H9 (cell line): ENCODE measurements at regions not wholly inside any gene's neighbourhood (a gene's known extent, or its start where the extent isn't known, plus 50 kb on each side); places are given as distances from the start of the nearest gene placed in this dataset.

Source experiments
- DNase-seq: peaks from one replicate; pipeline ENCODE4 v3.0.0-alpha.2; 2017
- H2AFZ ChIP-seq: one replicate; pipeline ENCODE4 v1.6.1; 2013; ENCODE audit warnings: mild to moderate bottlenecking, low read length, control low read depth, moderate library complexity
- H2AK5ac ChIP-seq: 2 replicates; pipeline ENCODE4 v1.6.1; 2013; ENCODE audit warnings: low read length, control low read depth, mixed read lengths; ENCODE audit not compliant: insufficient read length
- H2BK120ac ChIP-seq: one replicate; pipeline ENCODE4 v1.6.1; 2013; ENCODE audit warnings: low read depth, mild to moderate bottlenecking, low read length, control low read depth, inconsistent platforms; ENCODE audit not compliant: poor library complexity, severe bottlenecking
- H2BK12ac ChIP-seq: 2 replicates; pipeline ENCODE4 v1.6.1; 2013; ENCODE audit warnings: low read length, control low read depth, mixed read lengths, low read depth; ENCODE audit not compliant: insufficient read length
- H2BK15ac ChIP-seq: 2 replicates; pipeline ENCODE4 v1.6.1; 2013; ENCODE audit warnings: low read depth, low read length, control low read depth
- H2BK20ac ChIP-seq: one replicate; pipeline ENCODE4 v1.6.1; 2013; ENCODE audit warnings: low read depth, mild to moderate bottlenecking, low read length, control low read depth, inconsistent platforms; ENCODE audit not compliant: poor library complexity, severe bottlenecking
- H2BK5ac ChIP-seq: 2 replicates; pipeline ENCODE4 v1.6.1; 2013; ENCODE audit warnings: low read length, control low read depth, mixed read lengths; ENCODE audit not compliant: insufficient read length
- H3K14ac ChIP-seq: 2 replicates; pipeline ENCODE4 v1.6.1; 2013; ENCODE audit warnings: low read length, control low read depth; ENCODE audit not compliant: insufficient read depth
- H3K18ac ChIP-seq: 2 replicates; pipeline ENCODE4 v1.6.1; 2013; ENCODE audit warnings: low read depth, mild to moderate bottlenecking, mixed read lengths, low read length, control low read depth; ENCODE audit not compliant: insufficient read length
- H3K23ac ChIP-seq: 2 replicates; pipeline ENCODE4 v1.6.1; 2013; ENCODE audit warnings: low read length, control low read depth, mixed read lengths, low read depth; ENCODE audit not compliant: insufficient read length
- H3K23me2 ChIP-seq: 2 replicates; pipeline ENCODE4 v1.6.1; 2013; ENCODE audit warnings: low read depth, mild to moderate bottlenecking, mixed read lengths, low read length, control low read depth; ENCODE audit not compliant: insufficient read length, poor library complexity, severe bottlenecking
- H3K27ac ChIP-seq: 2 replicates; pipeline ENCODE4 v1.5.1; 2013; ENCODE audit warnings: low read length, control low read depth, mixed read lengths, low read depth; ENCODE audit not compliant: insufficient read length
- H3K27me3 ChIP-seq: 2 replicates; pipeline ENCODE4 v1.6.1; 2013; ENCODE audit warnings: low read length, control low read depth, inconsistent platforms; ENCODE audit not compliant: insufficient read depth
- H3K4ac ChIP-seq: 2 replicates; pipeline ENCODE4 v1.6.1; 2013; ENCODE audit warnings: low read depth, mild to moderate bottlenecking, control low read depth, inconsistent platforms, low read length, moderate library complexity
- H3K4me1 ChIP-seq: 2 replicates; pipeline ENCODE4 v1.6.1; 2013; ENCODE audit warnings: low read length, control low read depth, inconsistent platforms; ENCODE audit not compliant: insufficient read depth
- H3K4me2 ChIP-seq: 2 replicates; pipeline ENCODE4 v1.6.1; 2013; ENCODE audit warnings: low read length, control low read depth, mixed read lengths; ENCODE audit not compliant: insufficient read length, insufficient read depth
- H3K56ac ChIP-seq: 2 replicates; pipeline ENCODE4 v1.6.1; 2013; ENCODE audit warnings: low read depth, mild to moderate bottlenecking, mixed read lengths, low read length, control low read depth; ENCODE audit not compliant: insufficient read length
- H3K79me1 ChIP-seq: 2 replicates; pipeline ENCODE4 v1.6.1; 2013; ENCODE audit warnings: low read depth, mild to moderate bottlenecking, moderate library complexity, low read length, control low read depth, inconsistent platforms; ENCODE audit not compliant: insufficient read depth, poor library complexity, severe bottlenecking
- H3K79me2 ChIP-seq: 2 replicates; pipeline ENCODE4 v1.6.1; 2013; ENCODE audit warnings: low read length, control low read depth, inconsistent platforms; ENCODE audit not compliant: insufficient read depth
- H3K9ac ChIP-seq: 2 replicates; pipeline ENCODE4 v1.6.1; 2013; ENCODE audit warnings: low read length, control low read depth, mixed read lengths; ENCODE audit not compliant: insufficient read length; ENCODE audit errors: extremely low read depth
- H3K9me3 ChIP-seq: one replicate; pipeline ENCODE4 v1.6.1; 2013; ENCODE audit warnings: low read depth, low read length, inconsistent platforms; ENCODE audit not compliant: control insufficient read depth
- H3T11ph ChIP-seq: one replicate; pipeline ENCODE4 v1.6.1; 2013; ENCODE audit warnings: mild to moderate bottlenecking, low read length, control low read depth, inconsistent platforms
- H4K20me1 ChIP-seq: one replicate; pipeline ENCODE4 v1.6.1; 2013; ENCODE audit not compliant: control insufficient read depth, insufficient read length, insufficient read depth
- H4K5ac ChIP-seq: 2 replicates; pipeline ENCODE4 v1.6.1; 2013; ENCODE audit warnings: low read depth, mild to moderate bottlenecking, mixed read lengths, low read length, control low read depth; ENCODE audit not compliant: insufficient read length
- H4K8ac ChIP-seq: replicated peaks from 2 replicates; pipeline ENCODE4 v1.6.1; 2013; ENCODE audit warnings: low read length, control low read depth, mixed read lengths, low read depth; ENCODE audit not compliant: insufficient read length
- H4K91ac ChIP-seq: 2 replicates; pipeline ENCODE4 v1.6.1; 2013; ENCODE audit warnings: low read depth, mild to moderate bottlenecking, moderate library complexity, mixed read lengths, low read length, control low read depth; ENCODE audit not compliant: insufficient read length
- H3K27ac Mint-ChIP-seq, 3 experiments: 2 replicates in 2 of 3; 3 replicates in 1 of 3; pipeline ENCODE4 v1.8.0; 2020 to 2021; ENCODE audit warnings: mixed read lengths in 3 of 3, mild to moderate bottlenecking in 1 of 3, moderate library complexity in 1 of 3
- H3K27me3 Mint-ChIP-seq: 2 replicates; pipeline ENCODE4 v1.8.0; 2021; ENCODE audit warnings: low read depth, mild to moderate bottlenecking, moderate library complexity, mixed read lengths
- H3K36me3 Mint-ChIP-seq, 3 experiments: 2 replicates in 2 of 3; 3 replicates in 1 of 3; pipeline ENCODE4 v1.8.0; 2020 to 2021; ENCODE audit warnings: low read depth in 3 of 3, mixed read lengths in 3 of 3; ENCODE audit not compliant: insufficient read depth in 1 of 3
- H3K4me1 Mint-ChIP-seq, 2 experiments: 2 replicates each; pipeline ENCODE4 v1.8.0; 2020; ENCODE audit warnings: mixed read lengths in 2 of 2
- H3K4me3 Mint-ChIP-seq, 2 experiments: 2 replicates in 1 of 2; 3 replicates in 1 of 2; pipeline ENCODE4 v1.8.0; 2020 to 2021; ENCODE audit warnings: mild to moderate bottlenecking in 2 of 2, mixed read lengths in 2 of 2, moderate library complexity in 1 of 2
- H3K9me3 Mint-ChIP-seq, 2 experiments: 2 replicates in 1 of 2; 3 replicates in 1 of 2; pipeline ENCODE4 v1.8.0; 2020; ENCODE audit warnings: mild to moderate bottlenecking in 2 of 2, mixed read lengths in 2 of 2, moderate library complexity in 1 of 2
- WGBS: extraction: QIAGEN DNeasy Blood & Tissue Kit; methylation state at CpG from one replicate; pipeline ENCODE4 v1.1.7; 2013; ENCODE audit warnings: missing lambda C conversion rate, low lambda C conversion rate, mixed read lengths; ENCODE audit not compliant: insufficient read length; ENCODE audit errors: extremely low coverage; 5-methylcytosine and 5-hydroxymethylcytosine counted together
- TF ChIP-seq, protein P1 (sequence below): fragments of 200-600 bp; sonication (generic); conservative IDR thresholded peaks from 3 replicates; pipeline ENCODE4 v1.8.0; 2021; ENCODE audit warnings: antibody characterized with exemption, mild to moderate bottlenecking

DNA sequence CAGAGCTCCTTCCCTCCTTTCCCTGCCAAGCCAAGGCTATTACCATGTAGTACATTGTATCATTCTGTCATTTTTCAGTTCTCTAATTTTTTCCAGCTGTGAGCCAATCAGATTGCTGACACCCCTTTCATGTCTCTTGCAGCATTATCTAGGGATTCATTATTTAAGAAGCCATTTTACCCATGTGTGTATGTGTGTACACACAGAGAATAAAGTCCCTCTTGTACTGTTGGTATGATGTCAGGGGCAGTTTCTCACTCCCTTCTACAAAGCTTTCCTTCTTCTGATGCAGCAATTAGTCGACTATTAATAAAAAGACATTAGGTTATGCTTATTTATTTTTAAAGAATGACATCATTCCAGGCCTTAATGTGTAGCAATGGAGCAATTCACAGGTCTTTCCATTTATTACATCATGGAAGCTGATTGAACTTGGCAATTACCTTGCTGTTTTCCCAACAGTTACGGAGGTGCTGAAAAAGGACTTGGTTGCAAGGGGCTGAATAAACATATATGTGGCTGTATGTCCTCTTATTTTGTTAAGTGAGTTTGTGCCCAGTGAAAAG lies 159.4 kb upstream of the HS3ST3A1 start:
- no peak overlapping the region for H4K91ac ChIP-seq
- H3K27ac ChIP-seq = no peak overlapping the region
- no peaks in the 10 kb centered on the region for H3K36me3 Mint-ChIP-seq

More for the DNA sequence above, 159.4 kb upstream of the HS3ST3A1 start:
- Mint-ChIP-seq H3K27ac (no peak overlapping the region), H3K4me1 (no peaks in the 10 kb centered on the region), H3K27me3 (no peaks in the 10 kb centered on the region), H3K4me3 (no peak overlapping the region), H3K9me3 (0 out of 5 replicates have a peak, but pooled peaks cover 0 to 4% of the 10 kb centered on the region in 2 experiments)
- H3K79me1 ChIP-seq = no peaks in the 10 kb centered on the region
- no peak overlapping the region for H2AFZ ChIP-seq
- H2BK15ac ChIP-seq = no peak overlapping the region
- no peak overlapping the region for H3K14ac ChIP-seq
- no peak overlapping the region for H3K4ac ChIP-seq
- no peak overlapping the region for H3K9ac ChIP-seq
- H3K9me3 ChIP-seq = no peaks in the 10 kb centered on the region
- H3K4me2 ChIP-seq = no peak overlapping the region
- no peak overlapping the region for H3K18ac ChIP-seq
- no peaks in the 10 kb centered on the region for H3K4me1 ChIP-seq
- H3K23ac ChIP-seq = no peak overlapping the region
- no peaks in the 10 kb centered on the region for H3K27me3 ChIP-seq
- no peak overlapping the region for H4K8ac ChIP-seq
- no peak overlapping the region for H3K56ac ChIP-seq
- H4K5ac ChIP-seq = no peak overlapping the region
- TF ChIP-seq, protein P1, sequence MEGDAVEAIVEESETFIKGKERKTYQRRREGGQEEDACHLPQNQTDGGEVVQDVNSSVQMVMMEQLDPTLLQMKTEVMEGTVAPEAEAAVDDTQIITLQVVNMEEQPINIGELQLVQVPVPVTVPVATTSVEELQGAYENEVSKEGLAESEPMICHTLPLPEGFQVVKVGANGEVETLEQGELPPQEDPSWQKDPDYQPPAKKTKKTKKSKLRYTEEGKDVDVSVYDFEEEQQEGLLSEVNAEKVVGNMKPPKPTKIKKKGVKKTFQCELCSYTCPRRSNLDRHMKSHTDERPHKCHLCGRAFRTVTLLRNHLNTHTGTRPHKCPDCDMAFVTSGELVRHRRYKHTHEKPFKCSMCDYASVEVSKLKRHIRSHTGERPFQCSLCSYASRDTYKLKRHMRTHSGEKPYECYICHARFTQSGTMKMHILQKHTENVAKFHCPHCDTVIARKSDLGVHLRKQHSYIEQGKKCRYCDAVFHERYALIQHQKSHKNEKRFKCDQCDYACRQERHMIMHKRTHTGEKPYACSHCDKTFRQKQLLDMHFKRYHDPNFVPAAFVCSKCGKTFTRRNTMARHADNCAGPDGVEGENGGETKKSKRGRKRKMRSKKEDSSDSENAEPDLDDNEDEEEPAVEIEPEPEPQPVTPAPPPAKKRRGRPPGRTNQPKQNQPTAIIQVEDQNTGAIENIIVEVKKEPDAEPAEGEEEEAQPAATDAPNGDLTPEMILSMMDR = no peak
- H2AK5ac ChIP-seq = no peak overlapping the region
- no peak overlapping the region for H2BK5ac ChIP-seq
- H3K79me2 ChIP-seq = no peaks in the 10 kb centered on the region
- WGBS = no CpG with 5 or more reads among the region's 2 CpGs
- H2BK20ac ChIP-seq = no peak overlapping the region
- H3T11ph ChIP-seq = no peak overlapping the region
- H2BK12ac ChIP-seq = no peak overlapping the region
- H2BK120ac ChIP-seq = no peak overlapping the region
- H3K23me2 ChIP-seq = no peaks in the 10 kb centered on the region
- DNase-seq = no peak
- no peaks in the 10 kb centered on the region for H4K20me1 ChIP-seq
